Stromal cell of bone marrow (primary cell): ENCODE measurements at regions not wholly inside any gene's neighbourhood (a gene's known extent, or its start where the extent isn't known, plus 50 kb on each side); places are given as distances from the start of the nearest gene placed in this dataset.

Experiments
- DNase-seq: peaks from one replicate; pipeline ENCODE4 v3.0.0-alpha.2; 2012; ENCODE audit warnings: low read depth

GRCh38 chr2:164302786-164303185 is 318.5 kb downstream of the GRB14 start:
- no peak for DNase-seq

- no peak for DNase-seq
Measured at GRCh38 chr2:164288235-164288634, 333.0 kb downstream of the GRB14 start.

GRCh38 chr2:164287056-164287455 is 334.2 kb downstream of the GRB14 start:
- no peak for DNase-seq

GRCh38 chr2:164285576-164285975 is 335.7 kb downstream of the GRB14 start:
- DNase-seq = no peak

GRCh38 chr2:164281896-164282295 is 339.4 kb downstream of the GRB14 start:
- DNase-seq = no peak

GRCh38 chr2:164275659-164276058 is 345.6 kb downstream of the GRB14 start:
- DNase-seq = no peak

GRCh38 chr2:164260506-164260905 is 360.8 kb downstream of the GRB14 start:
- DNase-seq = peak; percentile 40

- DNase-seq = no peak
Measured at GRCh38 chr2:164257742-164258141, 363.5 kb downstream of the GRB14 start.

- no peak for DNase-seq
Measured at GRCh38 chr2:164252568-164253287, 368.6 kb downstream of the GRB14 start.

- no peak for DNase-seq
Measured at GRCh38 chr2:164243315-164243714, 378.0 kb downstream of the GRB14 start.

- DNase-seq = no peak
Measured at GRCh38 chr2:164242409-164242808, 378.9 kb downstream of the GRB14 start.

- DNase-seq = no peak
Measured at GRCh38 chr2:164234074-164234473, 387.2 kb downstream of the GRB14 start.

GRCh38 chr2:164224007-164224406 is 397.3 kb downstream of the GRB14 start:
- no peak for DNase-seq

GRCh38 chr2:164221473-164221872 is 399.8 kb downstream of the GRB14 start:
- no peak for DNase-seq

- DNase-seq = no peak
Measured at GRCh38 chr2:164220265-164220664, 401.0 kb downstream of the GRB14 start.

- no peak for DNase-seq
Measured at GRCh38 chr2:164213916-164214315, 407.4 kb downstream of the GRB14 start.

GRCh38 chr2:164205347-164205746 is 415.9 kb downstream of the GRB14 start:
- peak; percentile 17 for DNase-seq

- DNase-seq = no peak
Measured at GRCh38 chr2:164203131-164203530, 418.2 kb downstream of the GRB14 start.

GRCh38 chr2:164198256-164198655 is 423.0 kb downstream of the GRB14 start:
- DNase-seq = no peak

GRCh38 chr2:164190700-164191099 is 430.6 kb downstream of the GRB14 start:
- no peak for DNase-seq

GRCh38 chr2:164189851-164190250 is 431.4 kb downstream of the GRB14 start:
- DNase-seq = no peak

GRCh38 chr2:164187121-164187520 is 434.2 kb downstream of the GRB14 start:
- no peak for DNase-seq

- no peak for DNase-seq
Measured at GRCh38 chr2:164186591-164186990, 434.7 kb downstream of the GRB14 start.

- DNase-seq = no peak
Measured at GRCh38 chr2:164182116-164182627, 439.1 kb downstream of the GRB14 start.
